Type B pancreatic cell (in vitro differentiated cells): ENCODE measurements at regions not wholly inside any gene's neighbourhood (a gene's known extent, or its start where the extent isn't known, plus 50 kb on each side); places are given as distances from the start of the nearest gene placed in this dataset.
"Not testable (repeated sequence)": the region's sequence is repeated elsewhere in the genome, so short reads cannot be mapped to it uniquely, and the experiment has no call there.

Experiments used
- DNase-seq: peaks from one replicate; pipeline ENCODE4 v3.0.0; 2021; ENCODE audit warnings: mixed read lengths; ENCODE audit not compliant: unreplicated experiment; ENCODE audit errors: extremely low spot score
- H3K27ac Mint-ChIP-seq: 2 replicates; pipeline ENCODE4 v1.8.0; 2021; ENCODE audit warnings: mild to moderate bottlenecking, mixed read lengths
- H3K27me3 Mint-ChIP-seq: 2 replicates; pipeline ENCODE4 v1.8.0; 2021; ENCODE audit warnings: mixed read lengths
- H3K36me3 Mint-ChIP-seq: 2 replicates; pipeline ENCODE4 v1.8.0; 2021; ENCODE audit warnings: mixed read lengths
- H3K4me1 Mint-ChIP-seq: one replicate; pipeline ENCODE4 v1.8.0; 2021; ENCODE audit warnings: mixed read lengths; ENCODE audit not compliant: unreplicated experiment
- H3K4me3 Mint-ChIP-seq: 2 replicates; pipeline ENCODE4 v1.8.0; 2021; ENCODE audit warnings: mild to moderate bottlenecking, mixed read lengths
- H3K9me3 Mint-ChIP-seq: 2 replicates; pipeline ENCODE4 v1.8.0; 2021; ENCODE audit warnings: mixed read lengths
- CTCF ChIP-seq: fragments of 200-600 bp; sonication (generic); conservative IDR thresholded peaks from 2 replicates; pipeline ENCODE4 v1.5.0; 2021; ENCODE audit warnings: antibody characterized with exemption, mild to moderate bottlenecking

- H3K4me1 Mint-ChIP-seq = peaks cover 27% of the 10 kb centered on the region
- TF ChIP-seq CTCF = no peak
- no peak overlapping the region for H3K4me3 Mint-ChIP-seq
These were observed 125.7 kb downstream of the B3GNT2 start for GRCh38 chr2:62321380-62322289.

GRCh38 chr2:62320657-62321357, 124.9 kb downstream of the B3GNT2 start:
- Mint-ChIP-seq H3K4me3 (no peak overlapping the region), H3K36me3 (no peaks in the 10 kb centered on the region), H3K4me1 (peaks cover 27% of the 10 kb centered on the region), H3K27ac (no peak overlapping the region), H3K27me3 (no peaks in the 10 kb centered on the region), H3K9me3 (peaks cover 6% of the 10 kb centered on the region)
- TF ChIP-seq CTCF = no peak
- no peak for DNase-seq

More at GRCh38 chr2:62321380-62322289, 125.7 kb downstream of the B3GNT2 start:
- no peaks in the 10 kb centered on the region for H3K36me3 Mint-ChIP-seq
- DNase-seq = no peak
- no peak overlapping the region for H3K27ac Mint-ChIP-seq
- peaks cover 6% of the 10 kb centered on the region for H3K9me3 Mint-ChIP-seq
- no peaks in the 10 kb centered on the region for H3K27me3 Mint-ChIP-seq

GRCh38 chr2:62320137-62320536, 124.2 kb downstream of the B3GNT2 start:
- not testable (repeated sequence) for H3K9me3 Mint-ChIP-seq, H3K27me3 Mint-ChIP-seq, H3K27ac Mint-ChIP-seq, DNase-seq, H3K36me3 Mint-ChIP-seq, H3K4me3 Mint-ChIP-seq
- H3K4me1 Mint-ChIP-seq = peaks cover 27% of the 10 kb centered on the region

- Mint-ChIP-seq H3K4me1 (peaks cover 27% of the 10 kb centered on the region), H3K27ac (no peak overlapping the region), H3K9me3 (no peaks in the 10 kb centered on the region), H3K27me3 (no peaks in the 10 kb centered on the region), H3K4me3 (no peak overlapping the region), H3K36me3 (no peaks in the 10 kb centered on the region)
- DNase-seq = no peak
- no peak for TF ChIP-seq CTCF
These were observed 123.2 kb downstream of the B3GNT2 start for GRCh38 chr2:62319070-62319469.

- H3K36me3 Mint-ChIP-seq = no peaks in the 10 kb centered on the region
- no peak for TF ChIP-seq CTCF
- no peak overlapping the region for H3K27ac Mint-ChIP-seq
- no peak for DNase-seq
- H3K27me3 Mint-ChIP-seq = no peaks in the 10 kb centered on the region
- H3K4me1 Mint-ChIP-seq = peaks cover 14% of the 10 kb centered on the region
- H3K9me3 Mint-ChIP-seq = no peaks in the 10 kb centered on the region
- no peak overlapping the region for H3K4me3 Mint-ChIP-seq
These were observed 119.6 kb downstream of the B3GNT2 start for GRCh38 chr2:62315476-62315875.

GRCh38 chr2:62314291-62314690, 118.4 kb downstream of the B3GNT2 start:
- no peak for DNase-seq
- no peaks in the 10 kb centered on the region for H3K36me3 Mint-ChIP-seq
- TF ChIP-seq CTCF = no peak
- no peak overlapping the region for H3K4me3 Mint-ChIP-seq
- H3K27me3 Mint-ChIP-seq = no peaks in the 10 kb centered on the region
- no peak overlapping the region for H3K27ac Mint-ChIP-seq
- H3K9me3 Mint-ChIP-seq = no peaks in the 10 kb centered on the region
- peaks cover 25% of the 10 kb centered on the region for H3K4me1 Mint-ChIP-seq
